ENCODE measurements at regions not wholly inside any gene's neighbourhood (a gene's known extent, or its start where the extent isn't known, plus 50 kb on each side); places are given as distances from the start of the nearest gene placed in this dataset.

DNA sequence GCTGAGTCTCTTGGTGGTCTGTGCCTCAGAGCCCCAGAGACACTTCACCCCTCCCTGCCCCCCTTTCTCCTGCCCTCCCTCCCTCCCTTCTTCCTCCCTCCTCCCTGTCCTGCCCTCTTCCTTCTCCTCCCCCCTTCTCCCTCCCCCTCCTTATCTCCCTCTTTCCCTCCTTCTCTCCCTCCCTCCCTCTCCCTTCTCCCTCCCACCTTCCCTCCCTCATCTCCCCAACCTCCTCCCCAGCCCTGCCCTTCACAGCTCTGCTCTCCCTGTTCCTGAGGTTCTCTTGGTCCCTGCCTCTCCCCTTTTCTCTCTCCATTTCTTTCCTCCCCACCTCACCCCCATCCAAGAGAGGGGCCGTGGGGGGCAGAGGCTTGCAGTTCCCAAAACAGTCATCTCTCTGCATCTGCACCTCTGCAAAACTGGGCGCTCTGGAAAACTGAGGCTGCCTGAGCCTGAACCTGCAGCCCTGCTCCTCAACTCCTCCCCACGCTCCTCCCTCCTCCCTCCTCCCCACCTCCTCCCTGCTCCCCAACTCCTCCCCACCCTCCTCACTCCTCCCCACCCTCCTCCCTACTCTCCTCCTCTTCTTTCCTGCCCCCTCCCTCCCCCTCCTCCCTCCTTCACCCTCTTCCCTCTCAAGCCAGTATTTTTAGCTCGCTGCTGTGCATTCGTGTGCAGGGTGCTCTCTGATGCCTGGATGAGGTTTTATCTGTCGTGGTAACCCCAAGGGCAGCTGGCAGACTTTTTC is 219.1 kb downstream of the C9orf50 start:
- H3K4me3 ChIP-seq (replicated peaks in 1 of 3; ENCODE audit: insufficient read depth in 1 of 3, low read depth in 1 of 3, low read length in 3 of 3), result no peak overlapping the region
- BruUV-seq (replicated peaks), result no TSS peak
- ChIA-PET CTCF (no interaction called here), POLR2A (no interaction called here)
- H3K4me1 ChIP-seq (ENCODE audit: control insufficient read depth, extremely low read depth, insufficient read depth, low read length), result no peaks in the 10 kb centered on the region
- intact Hi-C loops (cut with micrococcal nuclease), result no loop called here
- no peaks in the 10 kb centered on the region for H3K9me3 ChIP-seq (replicated peaks; ENCODE audit: control insufficient read depth, insufficient read depth, low read length)
- dilution Hi-C loops (cut with MboI; ENCODE audit: extremely low pct_ligation_motif_present, low sequenced_read_pairs), result no loop called here
- no peak overlapping the region for H3K9ac ChIP-seq (replicated peaks; ENCODE audit: extremely low read depth, insufficient read depth, low read length)
- no peak overlapping the region for H3K27ac ChIP-seq (ENCODE audit: insufficient read depth, low read depth, low read length)
- DNase-seq (ENCODE audit: low read depth, low spot score) (no peak), FAIRE-seq (no peak)
- H4K20me1 ChIP-seq (replicated peaks; ENCODE audit: control insufficient read depth, extremely low read depth, insufficient read depth, low read length), result no peaks in the 10 kb centered on the region
- no peaks in the 10 kb centered on the region for H3K79me2 ChIP-seq (ENCODE audit: control insufficient read depth, insufficient read depth, low read length)
- TF ChIP-seq POLR2AphosphoS5 (IDR thresholded peaks at IDR 0.05; ENCODE audit: insufficient read depth, low read depth, low read length) (no peak), JUN (IDR thresholded peaks at IDR 0.05; ENCODE audit: borderline replicate concordance, insufficient read depth, insufficient read length, low read depth) (no peak)
- TF ChIP-seq, protein P1, sequence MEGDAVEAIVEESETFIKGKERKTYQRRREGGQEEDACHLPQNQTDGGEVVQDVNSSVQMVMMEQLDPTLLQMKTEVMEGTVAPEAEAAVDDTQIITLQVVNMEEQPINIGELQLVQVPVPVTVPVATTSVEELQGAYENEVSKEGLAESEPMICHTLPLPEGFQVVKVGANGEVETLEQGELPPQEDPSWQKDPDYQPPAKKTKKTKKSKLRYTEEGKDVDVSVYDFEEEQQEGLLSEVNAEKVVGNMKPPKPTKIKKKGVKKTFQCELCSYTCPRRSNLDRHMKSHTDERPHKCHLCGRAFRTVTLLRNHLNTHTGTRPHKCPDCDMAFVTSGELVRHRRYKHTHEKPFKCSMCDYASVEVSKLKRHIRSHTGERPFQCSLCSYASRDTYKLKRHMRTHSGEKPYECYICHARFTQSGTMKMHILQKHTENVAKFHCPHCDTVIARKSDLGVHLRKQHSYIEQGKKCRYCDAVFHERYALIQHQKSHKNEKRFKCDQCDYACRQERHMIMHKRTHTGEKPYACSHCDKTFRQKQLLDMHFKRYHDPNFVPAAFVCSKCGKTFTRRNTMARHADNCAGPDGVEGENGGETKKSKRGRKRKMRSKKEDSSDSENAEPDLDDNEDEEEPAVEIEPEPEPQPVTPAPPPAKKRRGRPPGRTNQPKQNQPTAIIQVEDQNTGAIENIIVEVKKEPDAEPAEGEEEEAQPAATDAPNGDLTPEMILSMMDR (IDR thresholded peaks at IDR 0.05; ENCODE audit: extremely low read depth in 1 of 2, insufficient read depth in 1 of 2, low read depth in 1 of 2, low read length in 2 of 2), result no peak
- H2AFZ ChIP-seq (ENCODE audit: low read depth, low read length), result no peak overlapping the region
- no peaks in the 10 kb centered on the region for H3K9me1 ChIP-seq (replicated peaks; ENCODE audit: control insufficient read depth, extremely low read depth, insufficient read depth, low read length)
- H3K27me3 ChIP-seq (ENCODE audit: control insufficient read depth in 2 of 2, insufficient read depth in 2 of 2, low read length in 2 of 2), result no peaks in the 10 kb centered on the region
- H3K36me3 ChIP-seq (ENCODE audit: control insufficient read depth in 2 of 2, extremely low read depth in 1 of 2, insufficient read depth in 2 of 2, low read length in 2 of 2), result no peaks in the 10 kb centered on the region
- no peak overlapping the region for H3K4me2 ChIP-seq (ENCODE audit: insufficient read depth, low read length)

DNA sequence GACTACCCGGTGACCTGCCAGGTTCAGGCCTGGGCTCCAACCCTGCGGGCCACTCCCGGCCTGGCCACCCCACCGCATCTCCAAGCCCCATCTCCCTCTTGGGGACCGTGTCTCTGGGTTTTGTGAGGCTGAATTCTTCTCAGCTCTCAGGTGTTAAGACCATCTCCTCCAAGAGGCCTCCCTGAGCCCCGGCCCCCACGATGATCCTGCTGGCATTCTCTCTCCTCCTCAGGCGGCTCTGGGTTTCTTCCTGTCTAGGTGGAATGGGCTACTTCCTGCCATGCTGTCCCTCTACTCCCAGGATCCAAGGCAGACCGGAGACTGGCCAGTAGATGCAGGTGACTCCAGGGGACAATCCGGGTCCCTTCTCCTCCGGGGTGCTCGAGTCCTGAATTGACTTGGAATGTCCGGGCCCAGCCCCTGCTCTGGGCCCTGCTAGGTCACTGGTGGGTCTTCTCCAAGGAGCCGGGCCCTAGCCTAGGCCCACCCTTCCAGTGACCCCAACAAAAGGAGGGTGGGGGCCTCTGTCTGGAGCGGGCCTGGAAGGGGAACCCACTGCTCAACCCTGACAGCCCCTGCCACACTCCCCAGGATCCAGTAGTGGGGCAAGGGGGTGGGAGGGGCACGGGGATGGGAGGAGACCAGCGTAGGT is 219.8 kb downstream of the C9orf50 start:
- DNase-seq (ENCODE audit: low read depth, low spot score) (no peak), FAIRE-seq (no peak)
- intact Hi-C loops (cut with micrococcal nuclease) (no loop called here), dilution Hi-C loops (cut with MboI; ENCODE audit: extremely low pct_ligation_motif_present, low sequenced_read_pairs) (no loop called here)
- Histone ChIP-seq H3K9me1 (replicated peaks; ENCODE audit: control insufficient read depth, extremely low read depth, insufficient read depth, low read length) (no peaks in the 10 kb centered on the region), H3K36me3 (ENCODE audit: control insufficient read depth in 2 of 2, extremely low read depth in 1 of 2, insufficient read depth in 2 of 2, low read length in 2 of 2) (no peaks in the 10 kb centered on the region), H3K9ac (replicated peaks; ENCODE audit: extremely low read depth, insufficient read depth, low read length) (no peak overlapping the region), H4K20me1 (replicated peaks; ENCODE audit: control insufficient read depth, extremely low read depth, insufficient read depth, low read length) (no peaks in the 10 kb centered on the region), H3K79me2 (ENCODE audit: control insufficient read depth, insufficient read depth, low read length) (no peaks in the 10 kb centered on the region), H3K4me1 (ENCODE audit: control insufficient read depth, extremely low read depth, insufficient read depth, low read length) (no peaks in the 10 kb centered on the region), H3K9me3 (replicated peaks; ENCODE audit: control insufficient read depth, insufficient read depth, low read length) (no peaks in the 10 kb centered on the region), H3K27me3 (ENCODE audit: control insufficient read depth in 2 of 2, insufficient read depth in 2 of 2, low read length in 2 of 2) (no peaks in the 10 kb centered on the region), H3K4me3 (replicated peaks in 1 of 3; ENCODE audit: insufficient read depth in 1 of 3, low read depth in 1 of 3, low read length in 3 of 3) (no peak overlapping the region), H2AFZ (ENCODE audit: low read depth, low read length) (no peak overlapping the region), H3K4me2 (ENCODE audit: insufficient read depth, low read length) (no peak overlapping the region), H3K27ac (ENCODE audit: insufficient read depth, low read depth, low read length) (no peak overlapping the region)
- POLR2A ChIA-PET, result no interaction called here
- no TSS peak for BruUV-seq (replicated peaks)
- CTCF ChIA-PET, result interaction anchor here (1.1 kb wide), 1 partner anchor 10 kb away, joined by 3 read pairs; no protein-coding TSS in a partner anchor
- no peak for TF ChIP-seq POLR2AphosphoS5 (IDR thresholded peaks at IDR 0.05; ENCODE audit: insufficient read depth, low read depth, low read length)
- TF ChIP-seq MYC (IDR thresholded peaks at IDR 0.05; ENCODE audit: low read depth, low read length), result no peak
- TF ChIP-seq, protein P1 (IDR thresholded peaks at IDR 0.05; ENCODE audit: extremely low read depth in 1 of 2, insufficient read depth in 1 of 2, low read depth in 1 of 2, low read length in 2 of 2), result no peak
- no peak for TF ChIP-seq EZH2 (IDR thresholded peaks at IDR 0.05; ENCODE audit: borderline replicate concordance, low read depth, low read length, severe bottlenecking)
- no peak for TF ChIP-seq GATA2 (IDR thresholded peaks at IDR 0.05; ENCODE audit: insufficient read depth, insufficient read length, low read depth, low read length)
- TF ChIP-seq, protein P2, sequence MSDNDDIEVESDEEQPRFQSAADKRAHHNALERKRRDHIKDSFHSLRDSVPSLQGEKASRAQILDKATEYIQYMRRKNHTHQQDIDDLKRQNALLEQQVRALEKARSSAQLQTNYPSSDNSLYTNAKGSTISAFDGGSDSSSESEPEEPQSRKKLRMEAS (IDR thresholded peaks at IDR 0.05; ENCODE audit: insufficient read depth, insufficient read length), result no peak
- no peak for TF ChIP-seq JUN (IDR thresholded peaks at IDR 0.05; ENCODE audit: borderline replicate concordance, insufficient read depth, insufficient read length, low read depth)
- no peak for TF ChIP-seq POLR2A (IDR thresholded peaks at IDR 0.05; ENCODE audit: low read depth, low read length)
- no peak for TF ChIP-seq FOS (IDR thresholded peaks at IDR 0.05; ENCODE audit: borderline replicate concordance, insufficient read depth, low read length)

Measured in endothelial cell of umbilical vein (primary cell).